Nephron (organoid): ENCODE measurements at regions not wholly inside any gene's neighbourhood (a gene's known extent, or its start where the extent isn't known, plus 50 kb on each side); places are given as distances from the start of the nearest gene placed in this dataset.

Source experiments
- H3K27ac Mint-ChIP-seq, 3 experiments: 2 replicates each; pipeline ENCODE4 v1.8.0; 2020; ENCODE audit warnings: mixed read lengths in 3 of 3, mild to moderate bottlenecking in 2 of 3, moderate library complexity in 1 of 3
- H3K27me3 Mint-ChIP-seq: 2 replicates; pipeline ENCODE4 v1.8.0; 2021; ENCODE audit warnings: low read depth, mild to moderate bottlenecking, moderate library complexity, mixed read lengths
- H3K36me3 Mint-ChIP-seq: 2 replicates; pipeline ENCODE4 v1.8.0; 2020; ENCODE audit warnings: low read depth, mixed read lengths
- H3K4me1 Mint-ChIP-seq: 2 replicates; pipeline ENCODE4 v1.8.0; 2020; ENCODE audit warnings: mixed read lengths
- H3K4me3 Mint-ChIP-seq, 3 experiments: 2 replicates each; pipeline ENCODE4 v1.8.0; 2020; ENCODE audit warnings: mild to moderate bottlenecking in 3 of 3, mixed read lengths in 3 of 3, moderate library complexity in 2 of 3
- H3K9me3 Mint-ChIP-seq: 2 replicates; pipeline ENCODE4 v1.8.0; 2020; ENCODE audit warnings: mixed read lengths
- TF ChIP-seq, protein P1 (sequence below), 3 experiments: fragments of 200-600 bp; sonication (generic); IDR thresholded peaks; one replicate each; pipeline ENCODE4 v1.5.0; 2021; ENCODE audit warnings: antibody characterized with exemption in 3 of 3; ENCODE audit not compliant: unreplicated experiment in 3 of 3

GRCh38 chr17:14875557-14876412, 389.3 kb downstream of the PMP22 start:
- no peaks in the 10 kb centered on the region for H3K36me3 Mint-ChIP-seq
- H3K4me1 Mint-ChIP-seq = no peaks in the 10 kb centered on the region
- H3K27me3 Mint-ChIP-seq = no peaks in the 10 kb centered on the region
- no peak overlapping the region for H3K4me3 Mint-ChIP-seq
- TF ChIP-seq, protein P1, sequence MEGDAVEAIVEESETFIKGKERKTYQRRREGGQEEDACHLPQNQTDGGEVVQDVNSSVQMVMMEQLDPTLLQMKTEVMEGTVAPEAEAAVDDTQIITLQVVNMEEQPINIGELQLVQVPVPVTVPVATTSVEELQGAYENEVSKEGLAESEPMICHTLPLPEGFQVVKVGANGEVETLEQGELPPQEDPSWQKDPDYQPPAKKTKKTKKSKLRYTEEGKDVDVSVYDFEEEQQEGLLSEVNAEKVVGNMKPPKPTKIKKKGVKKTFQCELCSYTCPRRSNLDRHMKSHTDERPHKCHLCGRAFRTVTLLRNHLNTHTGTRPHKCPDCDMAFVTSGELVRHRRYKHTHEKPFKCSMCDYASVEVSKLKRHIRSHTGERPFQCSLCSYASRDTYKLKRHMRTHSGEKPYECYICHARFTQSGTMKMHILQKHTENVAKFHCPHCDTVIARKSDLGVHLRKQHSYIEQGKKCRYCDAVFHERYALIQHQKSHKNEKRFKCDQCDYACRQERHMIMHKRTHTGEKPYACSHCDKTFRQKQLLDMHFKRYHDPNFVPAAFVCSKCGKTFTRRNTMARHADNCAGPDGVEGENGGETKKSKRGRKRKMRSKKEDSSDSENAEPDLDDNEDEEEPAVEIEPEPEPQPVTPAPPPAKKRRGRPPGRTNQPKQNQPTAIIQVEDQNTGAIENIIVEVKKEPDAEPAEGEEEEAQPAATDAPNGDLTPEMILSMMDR (IDR thresholded peaks at IDR 0.05; ENCODE audit: unreplicated experiment in 3 of 3) = no peak
- no peaks in the 10 kb centered on the region for H3K9me3 Mint-ChIP-seq
- no peak overlapping the region for H3K27ac Mint-ChIP-seq

GRCh38 chr17:14873996-14874395, 391.1 kb downstream of the PMP22 start:
- Mint-ChIP-seq H3K4me3 (no peak overlapping the region), H3K27ac (no peak overlapping the region), H3K36me3 (no peaks in the 10 kb centered on the region), H3K4me1 (no peaks in the 10 kb centered on the region), H3K27me3 (no peaks in the 10 kb centered on the region), H3K9me3 (no peaks in the 10 kb centered on the region)
- TF ChIP-seq, protein P1 (IDR thresholded peaks at IDR 0.05; ENCODE audit: unreplicated experiment in 3 of 3) = no peak

- Mint-ChIP-seq H3K9me3 (no peaks in the 10 kb centered on the region), H3K4me3 (no peak overlapping the region), H3K27me3 (no peaks in the 10 kb centered on the region), H3K36me3 (no peaks in the 10 kb centered on the region), H3K4me1 (no peaks in the 10 kb centered on the region), H3K27ac (no peak overlapping the region)
- TF ChIP-seq, protein P1 (IDR thresholded peaks at IDR 0.05; ENCODE audit: unreplicated experiment in 3 of 3) = no peak
These were observed 391.6 kb downstream of the PMP22 start for GRCh38 chr17:14873540-14873939.

- TF ChIP-seq, protein P1 (IDR thresholded peaks at IDR 0.05; ENCODE audit: unreplicated experiment in 3 of 3) = no peak
- H3K36me3 Mint-ChIP-seq = no peaks in the 10 kb centered on the region
- H3K27ac Mint-ChIP-seq = no peak overlapping the region
- H3K4me3 Mint-ChIP-seq = no peak overlapping the region
- H3K9me3 Mint-ChIP-seq = no peaks in the 10 kb centered on the region
- no peaks in the 10 kb centered on the region for H3K27me3 Mint-ChIP-seq
- no peaks in the 10 kb centered on the region for H3K4me1 Mint-ChIP-seq
These were observed 393.2 kb downstream of the PMP22 start for GRCh38 chr17:14871921-14872320.

- Mint-ChIP-seq H3K27me3 (no peaks in the 10 kb centered on the region), H3K9me3 (peaks cover 9% of the 10 kb centered on the region), H3K4me3 (no peak overlapping the region), H3K4me1 (no peaks in the 10 kb centered on the region), H3K36me3 (no peaks in the 10 kb centered on the region), H3K27ac (no peak overlapping the region)
- TF ChIP-seq, protein P1 (IDR thresholded peaks at IDR 0.05; ENCODE audit: unreplicated experiment in 3 of 3) = no peak
These were observed 398.9 kb downstream of the PMP22 start for GRCh38 chr17:14866266-14866665.

GRCh38 chr17:14864127-14864526, 401.0 kb downstream of the PMP22 start:
- H3K4me1 Mint-ChIP-seq = no peaks in the 10 kb centered on the region
- H3K36me3 Mint-ChIP-seq = no peaks in the 10 kb centered on the region
- TF ChIP-seq, protein P1 (IDR thresholded peaks at IDR 0.05; ENCODE audit: unreplicated experiment in 3 of 3) = no peak
- peaks cover 11% of the 10 kb centered on the region for H3K9me3 Mint-ChIP-seq
- H3K4me3 Mint-ChIP-seq = no peak overlapping the region
- no peaks in the 10 kb centered on the region for H3K27me3 Mint-ChIP-seq
- no peak overlapping the region for H3K27ac Mint-ChIP-seq
